ENCODE measurements at regions not wholly inside any gene's neighbourhood (a gene's known extent, or its start where the extent isn't known, plus 50 kb on each side); places are given as distances from the start of the nearest gene placed in this dataset.

DNA sequence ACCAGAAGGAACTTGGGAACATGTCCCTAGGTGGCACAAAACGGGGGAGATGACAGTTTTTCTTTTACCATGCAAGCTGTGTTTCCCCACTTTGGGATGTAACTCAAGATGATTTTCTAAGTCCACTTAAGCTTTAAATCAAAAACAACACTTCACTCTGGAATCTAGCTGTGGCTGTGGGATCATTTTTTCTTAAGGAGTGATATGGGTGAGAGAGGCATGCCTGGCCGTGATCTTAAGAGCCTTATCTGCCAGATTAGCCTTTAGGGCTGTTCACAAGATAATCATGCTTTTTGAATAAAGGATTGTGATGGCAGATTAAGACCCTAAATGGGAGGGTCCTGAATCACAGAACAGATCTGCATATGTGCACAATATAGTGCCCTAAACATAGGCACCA is 384.8 kb upstream of the SEMA6D start:
- TF ChIP-seq, protein P1, sequence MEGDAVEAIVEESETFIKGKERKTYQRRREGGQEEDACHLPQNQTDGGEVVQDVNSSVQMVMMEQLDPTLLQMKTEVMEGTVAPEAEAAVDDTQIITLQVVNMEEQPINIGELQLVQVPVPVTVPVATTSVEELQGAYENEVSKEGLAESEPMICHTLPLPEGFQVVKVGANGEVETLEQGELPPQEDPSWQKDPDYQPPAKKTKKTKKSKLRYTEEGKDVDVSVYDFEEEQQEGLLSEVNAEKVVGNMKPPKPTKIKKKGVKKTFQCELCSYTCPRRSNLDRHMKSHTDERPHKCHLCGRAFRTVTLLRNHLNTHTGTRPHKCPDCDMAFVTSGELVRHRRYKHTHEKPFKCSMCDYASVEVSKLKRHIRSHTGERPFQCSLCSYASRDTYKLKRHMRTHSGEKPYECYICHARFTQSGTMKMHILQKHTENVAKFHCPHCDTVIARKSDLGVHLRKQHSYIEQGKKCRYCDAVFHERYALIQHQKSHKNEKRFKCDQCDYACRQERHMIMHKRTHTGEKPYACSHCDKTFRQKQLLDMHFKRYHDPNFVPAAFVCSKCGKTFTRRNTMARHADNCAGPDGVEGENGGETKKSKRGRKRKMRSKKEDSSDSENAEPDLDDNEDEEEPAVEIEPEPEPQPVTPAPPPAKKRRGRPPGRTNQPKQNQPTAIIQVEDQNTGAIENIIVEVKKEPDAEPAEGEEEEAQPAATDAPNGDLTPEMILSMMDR (IDR thresholded peaks at IDR 0.05; ENCODE audit: low read depth, low read length) = no peak
- no peaks in the 10 kb centered on the region for H3K27me3 ChIP-seq
- H3K9me3 ChIP-seq (ENCODE audit: low read depth) = no peaks in the 10 kb centered on the region
- peak in 1 of 2 donors; percentile 5 for DNase-seq (ENCODE audit: low read depth in 1 of 2, low spot score in 1 of 2)
- peaks cover 45% of the 10 kb centered on the region for H3K4me1 ChIP-seq (ENCODE audit: low read depth)
- peak overlapping the region; percentile 88 for H3K27ac ChIP-seq
- H3K4me3 ChIP-seq = no peak overlapping the region
- no peaks in the 10 kb centered on the region for H3K36me3 ChIP-seq

DNA sequence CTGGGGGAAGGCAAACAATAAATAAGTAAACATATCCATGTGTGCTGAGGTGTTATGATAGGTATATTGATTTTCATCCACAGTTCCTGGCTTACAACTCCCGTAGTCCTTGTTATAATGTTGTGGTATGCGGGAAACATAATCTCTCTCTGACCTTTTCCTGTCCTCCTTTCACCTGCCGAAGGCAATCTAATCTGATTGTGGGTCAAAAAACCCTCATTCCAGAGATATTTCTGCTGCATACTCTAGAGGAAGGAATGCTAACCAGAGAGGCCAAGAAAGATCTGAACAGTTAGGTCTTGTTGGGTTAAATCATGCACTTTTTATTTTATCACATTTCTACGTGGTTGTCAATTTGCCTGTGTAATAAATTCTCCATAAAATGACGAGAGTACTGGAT is 383.6 kb upstream of the SEMA6D start:
- Histone ChIP-seq H3K27me3 (no peaks in the 10 kb centered on the region), H3K9me3 (ENCODE audit: low read depth) (no peaks in the 10 kb centered on the region), H3K4me1 (ENCODE audit: low read depth) (peaks cover 56% of the 10 kb centered on the region), H3K4me3 (no peak overlapping the region), H3K27ac (peak overlapping the region; percentile 88), H3K36me3 (no peaks in the 10 kb centered on the region)
- TF ChIP-seq, protein P1 (IDR thresholded peaks at IDR 0.05; ENCODE audit: low read depth, low read length) = no peak
- DNase-seq (ENCODE audit: low read depth in 1 of 2, low spot score in 1 of 2) = no peak

DNA sequence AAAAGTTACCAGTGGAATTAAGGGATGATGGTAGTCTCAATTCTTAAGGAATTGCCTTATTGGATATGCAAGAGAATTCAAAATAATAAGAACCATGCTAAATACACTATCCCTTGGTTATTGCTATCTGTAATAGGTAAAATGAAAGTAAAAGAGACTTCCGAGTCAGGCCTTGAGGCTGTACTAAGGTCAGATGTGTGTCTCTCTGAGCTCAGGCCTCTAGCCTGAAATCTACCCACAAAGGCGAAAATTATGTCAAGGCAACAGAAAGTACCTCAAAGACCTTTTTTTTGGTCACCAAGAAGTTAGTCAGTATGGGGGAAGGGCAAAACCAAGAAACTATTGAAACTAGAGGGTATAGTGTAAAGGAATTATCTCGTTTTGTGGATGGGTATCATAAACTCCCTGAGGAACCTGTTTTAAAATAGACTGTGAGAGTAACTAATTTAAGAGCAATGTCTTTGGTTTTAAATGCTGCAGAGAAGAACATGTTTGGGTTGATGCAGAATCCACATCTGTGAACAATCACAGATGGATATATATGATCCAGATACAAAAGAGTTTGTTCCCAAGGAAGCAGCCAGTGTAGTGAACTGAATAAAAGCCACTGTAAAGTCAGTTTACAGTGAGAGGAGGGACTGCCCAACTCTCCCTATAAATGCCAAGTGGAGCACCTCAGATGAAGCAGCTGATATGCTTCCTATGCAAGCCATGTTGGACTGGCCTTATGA is 382.3 kb upstream of the SEMA6D start:
- no peak overlapping the region for H3K4me3 ChIP-seq
- TF ChIP-seq, protein P1 (IDR thresholded peaks at IDR 0.05; ENCODE audit: low read depth, low read length) = no peak
- DNase-seq (ENCODE audit: low read depth in 1 of 2, low spot score in 1 of 2) = no peak
- no peaks in the 10 kb centered on the region for H3K9me3 ChIP-seq (ENCODE audit: low read depth)
- no peak overlapping the region for H3K27ac ChIP-seq
- H3K27me3 ChIP-seq = no peaks in the 10 kb centered on the region
- no peaks in the 10 kb centered on the region for H3K36me3 ChIP-seq
- H3K4me1 ChIP-seq (ENCODE audit: low read depth) = peaks cover 57% of the 10 kb centered on the region

GRCh38 chr15:47337106-47337505 is 380.2 kb upstream of the SEMA6D start:
- TF ChIP-seq, protein P1 (IDR thresholded peaks at IDR 0.05; ENCODE audit: low read depth, low read length) = no peak
- H3K9me3 ChIP-seq (ENCODE audit: low read depth) = no peaks in the 10 kb centered on the region

GRCh38 chr15:47337836-47338235 is 379.5 kb upstream of the SEMA6D start:
- no peak overlapping the region for H3K4me3 ChIP-seq
- H3K27me3 ChIP-seq = no peaks in the 10 kb centered on the region
- TF ChIP-seq, protein P1 (IDR thresholded peaks at IDR 0.05; ENCODE audit: low read depth, low read length) = no peak
- H3K36me3 ChIP-seq = no peaks in the 10 kb centered on the region
- peaks cover 44% of the 10 kb centered on the region for H3K4me1 ChIP-seq (ENCODE audit: low read depth)
- no peaks in the 10 kb centered on the region for H3K9me3 ChIP-seq (ENCODE audit: low read depth)
- DNase-seq (ENCODE audit: low read depth in 1 of 2, low spot score in 1 of 2) = no peak
- peak overlapping the region; percentile 11 for H3K27ac ChIP-seq

More at GRCh38 chr15:47337106-47337505, 380.2 kb upstream of the SEMA6D start:
- H3K27ac ChIP-seq = no peak overlapping the region
- no peaks in the 10 kb centered on the region for H3K36me3 ChIP-seq
- peaks cover 50% of the 10 kb centered on the region for H3K4me1 ChIP-seq (ENCODE audit: low read depth)
- DNase-seq (ENCODE audit: low read depth in 1 of 2, low spot score in 1 of 2) = no peak
- no peak overlapping the region for H3K4me3 ChIP-seq
- no peaks in the 10 kb centered on the region for H3K27me3 ChIP-seq
